ENCODE measurements at regions not wholly inside any gene's neighbourhood (a gene's known extent, or its start where the extent isn't known, plus 50 kb on each side); places are given as distances from the start of the nearest gene placed in this dataset.

DNA sequence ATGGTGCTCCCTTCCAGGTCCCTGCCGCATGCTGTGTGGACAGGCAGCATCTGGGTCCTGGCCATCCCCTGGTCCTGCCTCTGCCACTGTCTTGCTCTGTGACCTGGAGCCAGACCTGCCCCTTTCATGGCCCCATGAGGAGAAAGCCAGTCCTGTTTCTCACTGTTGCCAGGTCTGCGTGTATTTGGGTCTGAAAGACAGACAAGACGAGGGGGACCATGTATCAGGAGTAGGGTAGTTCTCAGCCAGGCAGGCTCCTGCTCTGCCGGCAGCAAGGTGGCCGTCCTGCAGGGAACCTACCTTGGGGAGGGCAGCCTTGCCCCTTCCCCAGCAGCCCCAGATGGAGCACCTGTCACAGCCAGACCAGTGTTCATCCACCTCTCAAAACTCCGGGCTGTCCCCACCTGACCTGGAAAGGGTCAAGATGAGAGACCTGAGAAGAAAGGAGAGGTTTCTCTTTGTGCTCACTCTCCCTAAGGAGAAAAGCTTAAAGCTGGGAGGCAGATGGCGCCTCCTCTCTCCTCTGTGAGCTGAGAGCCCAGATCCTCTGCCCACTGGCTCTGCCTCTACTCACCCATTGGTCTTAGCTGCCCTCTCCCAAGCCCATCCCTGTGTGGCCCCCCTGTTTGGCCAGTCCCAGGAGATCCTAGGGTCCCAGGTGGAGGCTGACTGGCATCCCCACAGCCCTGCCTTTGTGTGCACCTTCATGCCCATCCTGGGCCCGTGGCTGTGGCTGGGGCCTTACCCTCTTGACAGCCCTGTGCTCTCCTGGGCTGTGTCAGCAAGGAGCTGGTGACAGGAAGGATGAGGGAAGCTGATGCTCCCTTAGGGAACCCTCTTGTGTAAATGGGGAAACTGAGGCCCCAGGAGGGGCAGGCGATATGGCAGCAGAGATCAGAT, 116.1 kb upstream of the PCBD1 start:
- TF ChIP-seq, protein P1, sequence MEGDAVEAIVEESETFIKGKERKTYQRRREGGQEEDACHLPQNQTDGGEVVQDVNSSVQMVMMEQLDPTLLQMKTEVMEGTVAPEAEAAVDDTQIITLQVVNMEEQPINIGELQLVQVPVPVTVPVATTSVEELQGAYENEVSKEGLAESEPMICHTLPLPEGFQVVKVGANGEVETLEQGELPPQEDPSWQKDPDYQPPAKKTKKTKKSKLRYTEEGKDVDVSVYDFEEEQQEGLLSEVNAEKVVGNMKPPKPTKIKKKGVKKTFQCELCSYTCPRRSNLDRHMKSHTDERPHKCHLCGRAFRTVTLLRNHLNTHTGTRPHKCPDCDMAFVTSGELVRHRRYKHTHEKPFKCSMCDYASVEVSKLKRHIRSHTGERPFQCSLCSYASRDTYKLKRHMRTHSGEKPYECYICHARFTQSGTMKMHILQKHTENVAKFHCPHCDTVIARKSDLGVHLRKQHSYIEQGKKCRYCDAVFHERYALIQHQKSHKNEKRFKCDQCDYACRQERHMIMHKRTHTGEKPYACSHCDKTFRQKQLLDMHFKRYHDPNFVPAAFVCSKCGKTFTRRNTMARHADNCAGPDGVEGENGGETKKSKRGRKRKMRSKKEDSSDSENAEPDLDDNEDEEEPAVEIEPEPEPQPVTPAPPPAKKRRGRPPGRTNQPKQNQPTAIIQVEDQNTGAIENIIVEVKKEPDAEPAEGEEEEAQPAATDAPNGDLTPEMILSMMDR (IDR thresholded peaks at IDR 0.05; ENCODE audit: poor library complexity, severe bottlenecking), result no peak
- Histone ChIP-seq H3K36me3 (ENCODE audit: low read depth) (no peaks in the 10 kb centered on the region), H3K9me3 (ENCODE audit: severe bottlenecking) (no peaks in the 10 kb centered on the region), H3K27ac (ENCODE audit: poor library complexity, severe bottlenecking) (no peak overlapping the region), H3K4me3 (ENCODE audit: severe bottlenecking) (no peak overlapping the region), H3K27me3 (ENCODE audit: insufficient read depth, poor library complexity, severe bottlenecking) (peaks cover 3% of the 10 kb centered on the region), H3K4me1 (ENCODE audit: insufficient read depth, poor library complexity, severe bottlenecking) (no peaks in the 10 kb centered on the region)
- no peak for DNase-seq (ENCODE audit: low spot score)
- no peak for ATAC-seq (ENCODE audit: low read depth)

DNA sequence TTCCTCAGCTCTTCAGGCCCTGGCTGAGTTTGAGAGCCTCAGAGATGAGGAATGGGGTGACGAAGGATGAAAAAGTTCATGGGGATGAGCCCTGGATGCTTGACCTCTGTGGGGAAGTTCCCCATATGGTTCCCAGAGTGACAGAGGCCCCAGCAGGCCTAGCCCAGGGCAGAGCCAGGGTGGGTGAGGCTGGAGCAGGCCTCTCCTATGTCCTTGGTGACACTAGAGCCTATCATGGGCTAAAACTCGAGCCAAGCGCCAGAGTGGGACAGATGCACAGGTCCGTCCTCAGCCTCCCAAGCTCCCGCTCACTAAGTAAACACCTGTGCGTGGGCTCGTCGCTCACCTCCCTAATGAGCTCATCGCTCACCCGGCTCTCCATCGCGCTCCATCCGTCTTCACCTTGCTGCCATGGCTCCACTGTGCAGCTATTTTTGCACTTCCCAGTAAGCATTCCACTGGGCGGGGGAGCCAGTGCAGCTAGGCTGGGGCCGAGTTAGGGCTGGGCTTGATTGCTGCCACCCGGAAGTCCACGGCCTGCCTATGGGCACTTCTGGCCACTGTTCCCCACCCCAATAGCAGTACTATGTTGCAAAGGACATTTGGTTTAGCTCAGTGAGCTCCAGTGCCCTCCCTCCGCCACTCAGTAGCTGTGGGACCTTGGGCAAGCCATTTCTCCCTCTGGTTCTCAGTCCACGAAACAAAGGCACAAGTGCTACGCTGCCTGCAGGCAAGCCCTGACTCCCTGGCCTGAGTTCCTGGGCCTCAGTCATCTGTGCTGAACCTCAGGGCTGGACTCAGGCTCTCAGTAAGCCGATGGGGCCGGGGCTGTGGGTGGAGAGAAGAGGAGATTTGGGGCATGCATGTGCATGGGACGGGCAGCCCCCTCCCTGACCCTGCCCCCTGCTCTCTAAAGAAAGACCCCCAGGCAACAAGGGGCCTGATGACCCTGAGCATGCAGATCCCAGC, 117.3 kb upstream of the PCBD1 start:
- H3K9me3 ChIP-seq (ENCODE audit: severe bottlenecking), result no peaks in the 10 kb centered on the region
- H3K36me3 ChIP-seq (ENCODE audit: low read depth), result no peaks in the 10 kb centered on the region
- DNase-seq (ENCODE audit: low spot score), result no peak
- ATAC-seq (ENCODE audit: low read depth), result no peak
- no peaks in the 10 kb centered on the region for H3K4me1 ChIP-seq (ENCODE audit: insufficient read depth, poor library complexity, severe bottlenecking)
- H3K4me3 ChIP-seq (ENCODE audit: severe bottlenecking), result no peak overlapping the region
- TF ChIP-seq, protein P1 (IDR thresholded peaks at IDR 0.05; ENCODE audit: poor library complexity, severe bottlenecking), result no peak
- H3K27me3 ChIP-seq (ENCODE audit: insufficient read depth, poor library complexity, severe bottlenecking), result peaks cover 3% of the 10 kb centered on the region
- no peak overlapping the region for H3K27ac ChIP-seq (ENCODE audit: poor library complexity, severe bottlenecking)

DNA sequence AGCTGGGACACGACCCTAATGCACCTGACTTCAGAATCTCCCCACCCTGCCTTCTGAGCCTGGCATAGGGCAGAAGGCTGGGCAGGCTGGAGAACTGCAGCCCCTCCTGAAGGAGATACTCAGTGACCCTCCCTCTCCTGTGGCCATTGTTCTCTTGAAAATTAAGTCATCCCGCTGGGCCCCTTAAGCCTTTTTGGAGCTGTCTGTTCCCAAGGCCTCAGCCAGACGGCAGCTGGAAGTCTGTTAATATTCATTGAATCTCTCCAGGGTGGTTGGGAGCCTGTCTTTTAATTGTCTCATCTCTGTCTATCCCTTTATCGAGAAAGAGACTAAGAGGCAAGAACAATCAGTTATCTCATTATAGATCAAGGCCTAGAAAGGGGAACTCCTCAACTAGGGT, 118.1 kb upstream of the PCBD1 start:
- ATAC-seq (ENCODE audit: low read depth) (no peak), DNase-seq (ENCODE audit: low spot score) (no peak)
- Histone ChIP-seq H3K27me3 (ENCODE audit: insufficient read depth, poor library complexity, severe bottlenecking) (peaks cover 3% of the 10 kb centered on the region), H3K27ac (ENCODE audit: poor library complexity, severe bottlenecking) (no peak overlapping the region), H3K9me3 (ENCODE audit: severe bottlenecking) (no peaks in the 10 kb centered on the region), H3K4me1 (ENCODE audit: insufficient read depth, poor library complexity, severe bottlenecking) (no peaks in the 10 kb centered on the region), H3K36me3 (ENCODE audit: low read depth) (no peaks in the 10 kb centered on the region), H3K4me3 (ENCODE audit: severe bottlenecking) (no peak overlapping the region)
- TF ChIP-seq, protein P1 (IDR thresholded peaks at IDR 0.05; ENCODE audit: poor library complexity, severe bottlenecking), result no peak

DNA sequence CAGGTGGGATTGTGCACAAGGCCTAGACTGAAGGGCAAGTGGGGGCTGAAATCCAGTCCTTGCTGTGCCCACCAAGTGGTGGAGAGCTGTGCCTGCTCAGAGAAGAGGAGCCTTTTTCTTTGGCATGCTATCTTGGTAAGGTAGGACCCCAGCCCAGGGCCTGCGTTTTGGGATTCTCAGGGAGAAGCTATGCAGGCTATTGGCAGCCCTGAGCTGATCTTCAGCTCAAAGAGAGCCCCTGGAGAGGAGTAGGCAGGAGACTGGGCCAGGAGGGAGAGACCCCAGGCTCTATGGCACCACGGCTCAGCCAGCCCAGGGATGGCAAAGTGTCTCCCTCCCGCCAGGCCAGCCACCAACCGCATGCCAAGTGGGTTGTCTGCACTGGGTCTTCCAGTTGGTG, 119.2 kb upstream of the PCBD1 start:
- Histone ChIP-seq H3K4me1 (ENCODE audit: insufficient read depth, poor library complexity, severe bottlenecking) (no peaks in the 10 kb centered on the region), H3K4me3 (ENCODE audit: severe bottlenecking) (no peak overlapping the region), H3K27me3 (ENCODE audit: insufficient read depth, poor library complexity, severe bottlenecking) (peaks cover 3% of the 10 kb centered on the region), H3K9me3 (ENCODE audit: severe bottlenecking) (no peaks in the 10 kb centered on the region), H3K27ac (ENCODE audit: poor library complexity, severe bottlenecking) (no peak overlapping the region), H3K36me3 (ENCODE audit: low read depth) (no peaks in the 10 kb centered on the region)
- ATAC-seq (ENCODE audit: low read depth) (no peak), DNase-seq (ENCODE audit: low spot score) (no peak)
- TF ChIP-seq, protein P1 (IDR thresholded peaks at IDR 0.05; ENCODE audit: poor library complexity, severe bottlenecking), result no peak

Data from RWPE2 (cell line).